ENCODE measurements at regions not wholly inside any gene's neighbourhood (a gene's known extent, or its start where the extent isn't known, plus 50 kb on each side); places are given as distances from the start of the nearest gene placed in this dataset.

DNA sequence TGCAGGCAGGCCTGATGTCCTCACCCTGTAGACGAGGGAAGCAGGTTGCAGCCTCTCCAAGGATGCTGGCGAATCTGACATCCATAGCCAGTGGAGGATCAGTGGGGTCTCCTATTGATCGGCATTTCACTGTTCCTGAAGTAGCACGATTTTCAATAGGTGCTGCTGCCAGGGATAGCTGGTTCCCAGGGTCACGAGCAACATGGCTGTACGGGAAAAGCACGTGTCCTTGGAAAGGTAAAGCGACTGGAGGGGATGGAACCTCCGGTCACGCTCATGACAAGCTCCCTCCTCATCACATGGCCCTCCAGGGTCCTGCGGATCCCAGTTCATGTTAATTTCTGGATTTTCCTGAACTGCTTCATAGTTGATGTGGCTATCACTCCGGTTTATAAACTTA, 373.7 kb upstream of the SMIM21 start:
- no peak for DNase-seq (ENCODE audit: low spot score)

DNA sequence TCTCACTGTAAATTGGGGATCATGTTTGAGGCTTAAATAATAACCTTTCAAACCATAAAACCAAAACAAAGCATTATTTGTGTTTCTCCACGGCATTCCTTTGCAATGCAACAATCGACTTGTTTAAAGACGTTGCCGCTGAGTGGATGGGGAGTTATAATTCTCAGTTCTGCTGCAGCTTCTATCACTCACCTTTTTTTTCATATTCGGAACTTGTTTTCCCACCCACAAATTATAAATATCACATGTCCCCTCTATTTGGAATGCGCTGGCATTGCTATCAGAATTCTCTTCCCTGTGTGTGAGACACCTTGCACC, 372.8 kb upstream of the SMIM21 start:
- DNase-seq (ENCODE audit: low spot score): no peak

- no peak for DNase-seq (ENCODE audit: low spot score)
These were observed 372.2 kb upstream of the SMIM21 start for GRCh38 chr18:75799449-75800330.

DNA sequence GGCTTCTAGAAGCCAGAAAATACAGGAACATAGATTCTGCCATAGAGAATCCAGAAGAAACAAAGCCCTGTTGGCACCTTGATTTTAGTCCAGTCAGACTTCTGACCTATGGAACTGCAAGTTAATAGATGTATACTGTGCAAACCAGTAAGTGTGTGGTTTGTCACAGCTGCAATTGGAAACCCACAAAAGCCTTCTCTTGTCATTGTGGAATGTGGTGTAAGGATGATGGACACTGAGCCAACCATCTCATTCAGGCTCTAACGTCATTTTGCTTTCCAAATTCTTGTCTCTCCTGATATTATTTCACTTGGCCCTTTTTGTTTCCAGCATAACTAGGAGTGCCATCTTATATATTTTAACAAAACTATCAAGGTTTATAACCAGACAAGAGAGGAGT, 369.5 kb upstream of the SMIM21 start:
- DNase-seq (ENCODE audit: low spot score): no peak

- no peak for DNase-seq (ENCODE audit: low spot score)
These were observed 363.3 kb upstream of the SMIM21 start for GRCh38 chr18:75790796-75791195.

- no peak for DNase-seq (ENCODE audit: low spot score)
These were observed 362.6 kb upstream of the SMIM21 start for GRCh38 chr18:75790111-75790510.

GRCh38 chr18:75785834-75786233, 358.3 kb upstream of the SMIM21 start:
- no peak for DNase-seq (ENCODE audit: low spot score)

DNA sequence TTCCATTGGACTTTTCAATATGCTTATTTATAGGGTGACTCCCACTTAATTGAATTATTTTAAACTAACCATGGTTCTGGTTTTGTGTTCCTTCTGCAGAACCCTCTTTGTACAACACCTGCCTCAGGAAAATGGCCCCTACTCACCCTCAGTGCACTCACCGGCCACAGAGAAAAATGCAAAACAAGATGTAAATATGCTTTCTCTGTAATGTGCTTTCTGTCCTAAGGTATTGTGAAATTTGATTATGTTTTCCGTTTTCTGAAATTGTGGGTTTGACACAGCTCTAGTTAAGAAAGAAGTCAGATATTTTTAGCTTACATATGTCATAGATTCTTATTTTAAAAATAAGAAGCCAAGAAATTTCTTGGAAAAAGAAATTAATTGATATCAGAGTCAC, 357.7 kb upstream of the SMIM21 start:
- no peak for DNase-seq (ENCODE audit: low spot score)

- DNase-seq (ENCODE audit: low spot score): no peak
These were observed 356.9 kb upstream of the SMIM21 start for GRCh38 chr18:75784390-75784789.

GRCh38 chr18:75783566-75784281, 356.2 kb upstream of the SMIM21 start:
- no peak for DNase-seq (ENCODE audit: low spot score)

- no peak for DNase-seq (ENCODE audit: low spot score)
These were observed 355.3 kb upstream of the SMIM21 start for GRCh38 chr18:75782826-75783225.

DNA sequence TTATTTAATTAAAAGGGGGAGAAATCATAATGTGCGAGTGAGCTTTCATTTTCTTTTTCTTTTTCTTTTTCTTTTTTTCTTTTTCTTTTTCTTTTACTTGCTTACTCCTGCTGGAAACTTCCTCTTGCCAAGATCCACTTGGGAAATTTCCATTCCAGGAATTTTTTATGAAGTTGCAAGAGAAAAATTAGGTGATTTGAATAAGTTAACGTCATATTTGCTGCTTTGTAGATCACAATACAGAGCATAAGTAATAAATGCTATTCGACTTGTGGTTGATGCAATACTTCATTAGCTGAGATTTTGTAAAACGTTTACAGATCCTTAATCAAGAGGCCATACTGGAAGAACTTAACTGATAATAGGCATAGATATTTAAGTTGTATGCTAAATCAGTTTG, 354.7 kb upstream of the SMIM21 start:
- no peak for DNase-seq (ENCODE audit: low spot score)

DNA sequence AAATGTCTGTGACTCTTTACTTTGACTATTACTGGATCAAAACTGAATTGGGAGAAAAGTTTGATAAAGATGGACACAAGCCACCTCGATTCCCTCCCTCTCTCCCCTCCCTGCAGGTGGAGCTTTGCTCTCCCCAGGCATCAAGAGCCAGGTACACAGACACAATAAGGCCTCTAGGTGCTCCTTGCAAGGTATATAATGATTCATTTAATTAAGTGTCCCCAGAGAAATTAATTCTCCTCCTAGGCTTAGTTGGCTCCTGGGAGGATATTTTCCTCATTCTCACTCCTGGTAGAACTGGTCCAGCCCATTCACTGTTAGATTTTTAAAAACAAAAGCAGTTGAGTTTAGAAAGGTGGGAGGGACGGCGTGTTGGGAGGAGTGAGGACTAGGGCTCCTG, 352.4 kb upstream of the SMIM21 start:
- DNase-seq (ENCODE audit: low spot score): no peak

- no peak for DNase-seq (ENCODE audit: low spot score)
These were observed 351.9 kb upstream of the SMIM21 start for GRCh38 chr18:75779450-75779849.

GRCh38 chr18:75777630-75778029, 350.1 kb upstream of the SMIM21 start:
- no peak for DNase-seq (ENCODE audit: low spot score)

DNA sequence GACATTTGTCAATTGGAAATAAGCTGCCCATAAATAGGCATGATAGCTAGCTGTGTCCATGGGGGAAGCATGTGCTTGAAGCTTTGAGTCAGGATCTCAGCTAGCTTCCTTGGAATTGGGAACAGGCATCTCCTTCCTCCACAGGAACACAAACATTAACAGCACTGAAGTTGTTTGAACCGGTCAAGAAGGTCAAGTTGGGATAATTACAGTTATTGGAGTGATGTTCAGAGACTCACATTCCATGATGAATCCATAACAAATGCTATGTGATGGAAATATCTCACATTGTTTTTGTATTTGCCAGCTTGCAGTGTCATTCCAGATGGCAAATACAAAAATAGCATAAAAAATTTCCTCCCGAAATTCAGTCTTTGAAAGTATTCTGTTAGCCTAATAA, 347.6 kb upstream of the SMIM21 start:
- DNase-seq (ENCODE audit: low spot score): no peak

GRCh38 chr18:75773618-75774017, 346.1 kb upstream of the SMIM21 start:
- DNase-seq (ENCODE audit: low spot score): no peak

- no peak for DNase-seq (ENCODE audit: low spot score)
These were observed 335.3 kb upstream of the SMIM21 start for GRCh38 chr18:75762758-75763157.

DNA sequence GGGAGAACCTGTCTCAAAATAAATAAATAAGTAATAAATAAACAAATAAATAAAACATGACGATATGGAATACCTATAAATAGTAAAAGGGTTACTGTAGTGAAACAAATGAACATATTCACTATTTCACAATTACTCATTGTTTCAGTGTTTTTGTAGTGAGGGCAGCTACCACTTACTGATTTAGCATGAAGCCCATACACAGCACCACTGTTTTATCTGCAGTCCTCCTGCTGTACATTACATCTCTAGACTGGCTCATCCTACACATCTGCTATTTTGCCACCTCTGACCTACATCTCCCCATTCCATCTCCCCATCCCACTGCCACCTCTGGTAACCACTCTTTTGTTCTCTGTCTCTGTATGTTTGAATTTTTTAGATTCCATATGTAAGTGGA, 332.7 kb upstream of the SMIM21 start:
- DNase-seq (ENCODE audit: low spot score): no peak

DNA sequence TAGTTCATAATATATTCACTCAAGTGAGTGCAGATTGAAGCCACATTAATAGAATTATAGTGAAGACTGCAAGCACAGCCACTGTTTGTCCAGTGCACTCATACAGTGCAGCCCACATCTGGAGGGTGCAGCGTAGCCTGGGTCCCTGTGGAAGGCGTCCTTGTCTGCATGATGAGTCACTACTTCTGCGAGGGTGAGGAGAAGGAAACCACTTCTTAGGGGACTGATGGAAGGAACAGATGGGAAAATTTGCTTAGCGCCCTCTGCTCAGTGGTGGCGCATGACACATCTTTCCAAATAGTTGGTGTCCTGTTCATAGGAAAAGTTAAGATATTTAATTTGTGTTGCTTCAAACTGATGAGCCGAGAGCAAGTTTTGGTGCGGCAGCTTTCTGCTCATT, 330.4 kb upstream of the SMIM21 start:
- no peak for DNase-seq (ENCODE audit: low spot score)

DNA sequence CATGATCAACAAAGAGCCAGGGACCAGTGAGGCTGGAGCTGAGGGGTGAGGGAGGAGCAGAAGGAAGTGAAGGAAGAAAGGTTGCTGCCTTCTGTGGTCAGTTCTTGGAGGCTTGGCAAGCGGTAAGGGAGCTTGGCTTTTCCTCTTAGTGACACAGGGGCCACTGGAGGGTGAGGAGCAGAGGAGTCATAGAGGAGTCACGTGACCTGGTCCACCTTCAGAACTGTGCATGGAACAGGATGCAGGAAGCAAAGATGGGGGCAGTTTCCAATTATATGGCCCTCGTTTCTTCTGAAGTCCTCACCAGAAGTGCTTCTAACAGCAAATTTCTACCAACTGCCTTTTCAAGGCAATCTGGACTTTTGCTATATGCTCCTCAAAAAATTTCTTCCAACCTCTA, 326.9 kb upstream of the SMIM21 start:
- no peak for DNase-seq (ENCODE audit: low spot score)

DNA sequence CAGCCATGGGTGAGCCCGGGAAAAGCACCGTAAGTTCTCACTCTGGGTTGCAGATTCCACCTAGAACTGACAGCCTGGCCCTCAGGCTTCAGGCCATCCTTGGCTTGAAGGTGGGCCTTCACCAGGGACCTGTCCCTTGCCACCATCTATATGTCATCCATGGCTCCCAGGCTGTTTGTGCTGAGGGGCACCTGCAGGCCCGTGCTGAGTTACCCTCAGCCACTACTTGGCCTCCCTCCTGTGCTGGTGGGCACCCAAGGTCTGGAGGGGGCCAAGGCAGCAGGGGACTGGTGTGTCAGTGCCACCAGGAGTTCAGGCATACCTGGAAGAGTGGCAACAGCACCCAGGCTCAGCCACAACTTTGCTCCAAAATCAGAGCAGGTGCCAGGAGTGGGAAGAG, 326.2 kb upstream of the SMIM21 start:
- DNase-seq (ENCODE audit: low spot score): no peak

GRCh38 chr18:75752740-75753263, 325.3 kb upstream of the SMIM21 start:
- DNase-seq (ENCODE audit: low spot score): no peak

GRCh38 chr18:75745147-75745546, 317.6 kb upstream of the SMIM21 start:
- no peak for DNase-seq (ENCODE audit: low spot score)
